ENCODE measurements at regions not wholly inside any gene's neighbourhood (a gene's known extent, or its start where the extent isn't known, plus 50 kb on each side); places are given as distances from the start of the nearest gene placed in this dataset.
"Not testable (repeated sequence)": the region's sequence is repeated elsewhere in the genome, so short reads cannot be mapped to it uniquely, and the experiment has no call there.

DNA sequence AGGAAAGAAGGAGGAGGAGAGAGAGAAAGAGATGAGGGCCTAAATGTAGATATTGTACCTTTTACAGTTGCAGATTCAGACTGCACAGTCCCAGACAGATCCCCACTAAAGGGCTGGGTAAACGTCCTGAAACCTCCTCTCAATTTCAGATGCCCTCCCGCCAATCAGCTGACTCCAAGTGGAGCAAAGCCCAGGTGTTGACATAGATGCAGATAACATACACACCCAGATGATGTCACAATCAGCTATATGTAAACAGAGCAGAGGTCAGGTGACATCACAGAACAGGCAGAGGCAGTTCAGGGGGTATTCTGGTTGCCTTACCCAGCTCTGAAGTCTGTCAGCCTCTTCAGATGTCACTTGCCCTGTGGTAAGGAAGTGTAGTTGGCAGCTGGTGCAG lies 290.3 kb upstream of the NPAP1 start:
- H3K4me3 Mint-ChIP-seq (ENCODE audit: low read depth, unreplicated experiment); DNase-seq; intact Hi-C loops (cut with micrococcal nuclease; ENCODE audit: unreplicated experiment); H3K9me3 Mint-ChIP-seq (ENCODE audit: low read depth, unreplicated experiment); BruUV-seq (replicated peaks); H3K27ac Mint-ChIP-seq (ENCODE audit: unreplicated experiment); H3K4me1 Mint-ChIP-seq (ENCODE audit: low read depth, unreplicated experiment); H3K36me3 Mint-ChIP-seq (ENCODE audit: insufficient read depth, unreplicated experiment); CTCF ChIA-PET; H3K27me3 Mint-ChIP-seq (ENCODE audit: unreplicated experiment): not testable (repeated sequence)

DNA sequence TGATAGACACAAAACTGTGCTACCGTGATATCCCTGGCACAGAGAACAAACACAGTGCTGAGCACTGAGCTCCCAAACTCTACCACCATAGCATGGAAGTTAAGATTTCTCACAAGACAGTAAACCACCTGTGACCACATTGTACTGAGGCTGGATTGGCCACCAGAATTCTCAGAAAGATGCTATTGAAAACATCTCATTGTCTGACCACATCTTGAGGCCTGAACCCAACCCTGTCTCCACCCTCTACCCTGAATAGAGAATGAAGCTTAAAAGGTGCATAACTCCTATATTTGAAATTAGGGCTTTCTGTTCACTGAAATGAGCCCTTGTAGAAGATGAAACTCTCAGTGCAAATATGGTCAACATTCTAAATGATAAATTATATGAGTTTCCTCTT lies 281.3 kb upstream of the NPAP1 start:
- TF ChIP-seq, protein P1, sequence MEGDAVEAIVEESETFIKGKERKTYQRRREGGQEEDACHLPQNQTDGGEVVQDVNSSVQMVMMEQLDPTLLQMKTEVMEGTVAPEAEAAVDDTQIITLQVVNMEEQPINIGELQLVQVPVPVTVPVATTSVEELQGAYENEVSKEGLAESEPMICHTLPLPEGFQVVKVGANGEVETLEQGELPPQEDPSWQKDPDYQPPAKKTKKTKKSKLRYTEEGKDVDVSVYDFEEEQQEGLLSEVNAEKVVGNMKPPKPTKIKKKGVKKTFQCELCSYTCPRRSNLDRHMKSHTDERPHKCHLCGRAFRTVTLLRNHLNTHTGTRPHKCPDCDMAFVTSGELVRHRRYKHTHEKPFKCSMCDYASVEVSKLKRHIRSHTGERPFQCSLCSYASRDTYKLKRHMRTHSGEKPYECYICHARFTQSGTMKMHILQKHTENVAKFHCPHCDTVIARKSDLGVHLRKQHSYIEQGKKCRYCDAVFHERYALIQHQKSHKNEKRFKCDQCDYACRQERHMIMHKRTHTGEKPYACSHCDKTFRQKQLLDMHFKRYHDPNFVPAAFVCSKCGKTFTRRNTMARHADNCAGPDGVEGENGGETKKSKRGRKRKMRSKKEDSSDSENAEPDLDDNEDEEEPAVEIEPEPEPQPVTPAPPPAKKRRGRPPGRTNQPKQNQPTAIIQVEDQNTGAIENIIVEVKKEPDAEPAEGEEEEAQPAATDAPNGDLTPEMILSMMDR (IDR thresholded peaks at IDR 0.05; ENCODE audit: unreplicated experiment) = no peak

DNA sequence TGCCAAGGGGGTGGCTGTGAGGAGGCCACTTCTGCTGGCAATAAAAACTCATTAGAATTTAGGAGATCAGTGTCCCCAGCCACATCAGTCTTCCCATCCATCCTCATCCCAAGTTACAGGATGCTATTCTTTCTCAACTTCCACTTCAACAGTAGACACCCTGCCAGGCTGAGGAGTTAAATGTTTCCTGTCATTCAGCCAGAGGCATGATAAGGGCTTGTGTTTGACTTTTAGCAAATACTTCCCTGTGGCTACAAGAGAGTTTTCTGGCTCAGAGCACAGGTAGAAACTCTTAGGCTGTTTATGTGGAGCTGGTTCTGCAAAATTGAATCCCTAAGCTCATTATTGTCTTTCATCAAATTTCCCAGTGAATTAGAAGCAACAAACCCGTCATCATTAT lies 262.9 kb upstream of the NPAP1 start:
- intact Hi-C loops (cut with micrococcal nuclease; ENCODE audit: unreplicated experiment); H3K36me3 Mint-ChIP-seq (ENCODE audit: insufficient read depth, unreplicated experiment); H3K27me3 Mint-ChIP-seq (ENCODE audit: unreplicated experiment); H3K27ac Mint-ChIP-seq (ENCODE audit: unreplicated experiment); BruUV-seq (replicated peaks); DNase-seq; H3K4me3 Mint-ChIP-seq (ENCODE audit: low read depth, unreplicated experiment); H3K4me1 Mint-ChIP-seq (ENCODE audit: low read depth, unreplicated experiment); H3K9me3 Mint-ChIP-seq (ENCODE audit: low read depth, unreplicated experiment); CTCF ChIA-PET: not testable (repeated sequence)

More for the DNA sequence above, 281.3 kb upstream of the NPAP1 start:
- intact Hi-C loops (cut with micrococcal nuclease; ENCODE audit: unreplicated experiment) = no loop called here
- no peaks in the 10 kb centered on the region for H3K4me1 Mint-ChIP-seq (ENCODE audit: low read depth, unreplicated experiment)
- no peak for DNase-seq
- H3K27me3 Mint-ChIP-seq (ENCODE audit: unreplicated experiment) = no peaks in the 10 kb centered on the region
- H3K4me3 Mint-ChIP-seq (ENCODE audit: low read depth, unreplicated experiment) = no peak overlapping the region
- no TSS peak for BruUV-seq (replicated peaks)
- no peaks in the 10 kb centered on the region for H3K36me3 Mint-ChIP-seq (ENCODE audit: insufficient read depth, unreplicated experiment)
- H3K9me3 Mint-ChIP-seq (ENCODE audit: low read depth, unreplicated experiment) = no peaks in the 10 kb centered on the region
- H3K27ac Mint-ChIP-seq (ENCODE audit: unreplicated experiment) = no peak overlapping the region
- CTCF ChIA-PET = no interaction called here

- DNase-seq; H3K27ac Mint-ChIP-seq (ENCODE audit: unreplicated experiment); BruUV-seq (replicated peaks); CTCF ChIA-PET; H3K4me3 Mint-ChIP-seq (ENCODE audit: low read depth, unreplicated experiment); intact Hi-C loops (cut with micrococcal nuclease; ENCODE audit: unreplicated experiment); H3K27me3 Mint-ChIP-seq (ENCODE audit: unreplicated experiment); H3K9me3 Mint-ChIP-seq (ENCODE audit: low read depth, unreplicated experiment); H3K36me3 Mint-ChIP-seq (ENCODE audit: insufficient read depth, unreplicated experiment); H3K4me1 Mint-ChIP-seq (ENCODE audit: low read depth, unreplicated experiment): not testable (repeated sequence)
These were observed 249.1 kb upstream of the NPAP1 start for GRCh38 chr15:24426286-24427054.

- H3K4me3 Mint-ChIP-seq (ENCODE audit: low read depth, unreplicated experiment); DNase-seq; H3K9me3 Mint-ChIP-seq (ENCODE audit: low read depth, unreplicated experiment); H3K36me3 Mint-ChIP-seq (ENCODE audit: insufficient read depth, unreplicated experiment); H3K27me3 Mint-ChIP-seq (ENCODE audit: unreplicated experiment); BruUV-seq (replicated peaks); H3K4me1 Mint-ChIP-seq (ENCODE audit: low read depth, unreplicated experiment); CTCF ChIA-PET; H3K27ac Mint-ChIP-seq (ENCODE audit: unreplicated experiment); intact Hi-C loops (cut with micrococcal nuclease; ENCODE audit: unreplicated experiment): not testable (repeated sequence)
These were observed 248.5 kb upstream of the NPAP1 start for GRCh38 chr15:24427055-24427400.

DNA sequence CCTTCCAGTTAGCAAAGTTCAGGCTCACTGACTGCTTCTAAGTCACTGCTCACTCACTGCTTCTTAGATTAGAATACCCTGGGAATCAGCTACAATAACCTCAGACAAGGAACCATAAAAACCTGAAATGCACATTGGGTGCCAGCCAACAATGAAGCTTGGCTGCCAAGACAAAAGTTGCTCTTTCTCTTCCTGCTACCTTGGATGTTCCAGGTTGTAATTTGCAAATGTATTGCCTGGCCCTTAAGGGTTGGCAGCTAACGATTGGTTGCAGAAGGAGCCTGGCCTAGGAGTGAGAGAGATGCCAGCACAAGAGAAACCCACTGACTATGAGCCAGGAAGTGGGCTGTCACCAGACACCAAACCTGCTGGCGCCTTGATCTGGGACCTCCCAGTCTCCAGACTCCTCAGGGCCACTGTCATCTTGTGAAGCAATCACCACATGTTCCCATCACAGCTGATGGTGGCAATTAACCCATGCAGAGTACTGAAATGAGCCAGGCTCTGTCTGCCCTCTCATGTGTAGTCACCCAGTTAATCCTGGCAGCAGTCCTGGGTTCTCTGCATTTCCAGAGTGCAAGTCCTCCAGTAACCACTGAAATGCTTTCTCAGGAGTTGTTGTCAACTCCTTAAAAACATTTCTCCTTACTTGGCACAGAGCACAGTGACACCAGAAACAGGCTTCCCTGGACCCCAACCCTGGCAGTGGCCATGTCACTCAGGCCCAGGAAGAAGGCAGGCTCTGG lies 240.3 kb upstream of the NPAP1 start:
- BruUV-seq (replicated peaks); DNase-seq; H3K4me1 Mint-ChIP-seq (ENCODE audit: low read depth, unreplicated experiment); H3K9me3 Mint-ChIP-seq (ENCODE audit: low read depth, unreplicated experiment); intact Hi-C loops (cut with micrococcal nuclease; ENCODE audit: unreplicated experiment); H3K27ac Mint-ChIP-seq (ENCODE audit: unreplicated experiment); CTCF ChIA-PET; H3K36me3 Mint-ChIP-seq (ENCODE audit: insufficient read depth, unreplicated experiment); H3K27me3 Mint-ChIP-seq (ENCODE audit: unreplicated experiment); H3K4me3 Mint-ChIP-seq (ENCODE audit: low read depth, unreplicated experiment): not testable (repeated sequence)

GRCh38 chr15:24437270-24437669 lies 238.3 kb upstream of the NPAP1 start:
- intact Hi-C loops (cut with micrococcal nuclease; ENCODE audit: unreplicated experiment); H3K27ac Mint-ChIP-seq (ENCODE audit: unreplicated experiment); H3K9me3 Mint-ChIP-seq (ENCODE audit: low read depth, unreplicated experiment); H3K36me3 Mint-ChIP-seq (ENCODE audit: insufficient read depth, unreplicated experiment); CTCF ChIA-PET; BruUV-seq (replicated peaks); H3K4me3 Mint-ChIP-seq (ENCODE audit: low read depth, unreplicated experiment); DNase-seq; H3K27me3 Mint-ChIP-seq (ENCODE audit: unreplicated experiment); H3K4me1 Mint-ChIP-seq (ENCODE audit: low read depth, unreplicated experiment): not testable (repeated sequence)

- H3K4me3 Mint-ChIP-seq (ENCODE audit: low read depth, unreplicated experiment); intact Hi-C loops (cut with micrococcal nuclease; ENCODE audit: unreplicated experiment): not testable (repeated sequence)
These were observed 237.8 kb upstream of the NPAP1 start for GRCh38 chr15:24437735-24438134.

DNA sequence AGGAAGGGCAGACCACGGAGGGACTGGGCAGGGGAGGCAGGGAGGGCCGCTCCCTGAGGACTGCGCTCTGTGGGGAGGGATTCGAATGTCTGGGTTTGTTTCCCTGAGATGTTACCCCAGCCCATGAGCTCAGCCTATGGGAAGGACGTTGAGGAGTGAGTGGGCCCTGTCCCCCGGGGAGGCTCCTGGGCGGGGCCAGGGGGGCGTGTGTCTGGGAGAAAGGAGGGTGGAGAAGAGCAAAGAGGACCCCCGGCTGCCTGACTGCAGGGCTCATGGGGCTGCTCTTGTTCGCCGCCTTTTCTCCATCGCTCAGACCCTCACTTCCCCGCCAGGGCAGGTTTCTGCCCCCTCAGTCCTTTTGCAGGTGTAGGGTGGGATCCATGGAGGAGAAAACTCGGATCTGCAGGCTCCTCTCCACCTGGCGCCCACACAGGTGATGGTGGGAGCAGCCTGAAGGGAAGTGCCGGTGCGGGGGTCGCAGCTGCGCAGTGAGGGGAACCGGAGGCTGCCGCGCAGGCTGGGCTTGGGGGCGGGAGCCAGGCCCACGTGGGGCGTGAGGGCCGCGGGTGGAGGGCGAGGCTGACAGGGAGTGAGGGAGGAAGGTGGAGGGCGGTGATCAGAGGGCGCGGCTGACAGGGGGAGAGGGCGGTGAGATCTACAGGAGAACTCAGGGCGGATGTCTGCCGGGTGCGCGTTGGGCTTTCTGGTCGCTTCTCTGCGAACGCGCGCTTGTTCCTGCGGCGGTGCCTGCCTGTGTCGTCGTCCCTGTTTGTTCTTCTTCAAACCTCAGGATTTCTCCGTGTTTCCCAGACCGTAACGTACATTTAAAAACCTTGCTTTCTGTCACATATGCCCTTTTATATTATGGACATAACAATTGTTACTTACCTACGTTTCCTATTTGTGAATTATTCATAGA lies 198.2 kb upstream of the NPAP1 start:
- H3K27ac Mint-ChIP-seq (ENCODE audit: unreplicated experiment); H3K27me3 Mint-ChIP-seq (ENCODE audit: unreplicated experiment); BruUV-seq (replicated peaks); H3K4me3 Mint-ChIP-seq (ENCODE audit: low read depth, unreplicated experiment); H3K9me3 Mint-ChIP-seq (ENCODE audit: low read depth, unreplicated experiment); CTCF ChIA-PET; H3K36me3 Mint-ChIP-seq (ENCODE audit: insufficient read depth, unreplicated experiment); DNase-seq; intact Hi-C loops (cut with micrococcal nuclease; ENCODE audit: unreplicated experiment); H3K4me1 Mint-ChIP-seq (ENCODE audit: low read depth, unreplicated experiment): not testable (repeated sequence)

More at GRCh38 chr15:24437735-24438134, 237.8 kb upstream of the NPAP1 start:
- DNase-seq; H3K27ac Mint-ChIP-seq (ENCODE audit: unreplicated experiment); H3K9me3 Mint-ChIP-seq (ENCODE audit: low read depth, unreplicated experiment); BruUV-seq (replicated peaks); CTCF ChIA-PET; H3K27me3 Mint-ChIP-seq (ENCODE audit: unreplicated experiment); H3K36me3 Mint-ChIP-seq (ENCODE audit: insufficient read depth, unreplicated experiment); H3K4me1 Mint-ChIP-seq (ENCODE audit: low read depth, unreplicated experiment): not testable (repeated sequence)

Data from Calu3 (cell line).